Calu3 (cell line): ENCODE measurements at regions not wholly inside any gene's neighbourhood (a gene's known extent, or its start where the extent isn't known, plus 50 kb on each side); places are given as distances from the start of the nearest gene placed in this dataset.

Source experiments
- BruUV-seq: library from RNA; stranded (reverse); fragments of 400-500 nt; replicated peaks from 2 replicates; lab custom pipeline; 2021; lab: Mats Ljungman, UMichigan
- CTCF ChIA-PET: fragments of 300-600 bp; sonication (Branson Sonifier 250); formaldehyde crosslinking; loops from one replicate; lab custom pipeline; 2022; ENCODE audit warnings: antibody characterized with exemption; lab: Charles Lee
- DNase-seq: peaks from one replicate; pipeline ENCODE4 v3.0.0; 2022
- H3K27ac Mint-ChIP-seq: one replicate; pipeline ENCODE4 v1.8.0; 2022; ENCODE audit warnings: mixed read lengths; ENCODE audit not compliant: unreplicated experiment
- H3K27me3 Mint-ChIP-seq: one replicate; pipeline ENCODE4 v1.8.0; 2022; ENCODE audit warnings: mixed read lengths; ENCODE audit not compliant: unreplicated experiment
- H3K36me3 Mint-ChIP-seq: one replicate; pipeline ENCODE4 v1.8.0; 2022; ENCODE audit warnings: mild to moderate bottlenecking, moderate library complexity, mixed read lengths; ENCODE audit not compliant: insufficient read depth, unreplicated experiment
- H3K4me1 Mint-ChIP-seq: one replicate; pipeline ENCODE4 v1.8.0; 2022; ENCODE audit warnings: mild to moderate bottlenecking, low read depth, mixed read lengths; ENCODE audit not compliant: unreplicated experiment
- H3K4me3 Mint-ChIP-seq: one replicate; pipeline ENCODE4 v1.8.0; 2022; ENCODE audit warnings: mild to moderate bottlenecking, low read depth, moderate library complexity, mixed read lengths; ENCODE audit not compliant: unreplicated experiment
- H3K9me3 Mint-ChIP-seq: one replicate; pipeline ENCODE4 v1.8.0; 2022; ENCODE audit warnings: low read depth, mixed read lengths; ENCODE audit not compliant: unreplicated experiment
- CTCF ChIP-seq: fragments of 200-600 bp; IDR thresholded peaks from one replicate; pipeline ENCODE4 v1.8.0; 2022; ENCODE audit warnings: antibody characterized with exemption; ENCODE audit not compliant: unreplicated experiment
- intact Hi-C: fragments of 100-400 bp; cut with micrococcal nuclease; formaldehyde crosslinking; loops from one replicate; pipeline ENCODE4 v1.10.0; 2022; ENCODE audit not compliant: unreplicated experiment

DNA sequence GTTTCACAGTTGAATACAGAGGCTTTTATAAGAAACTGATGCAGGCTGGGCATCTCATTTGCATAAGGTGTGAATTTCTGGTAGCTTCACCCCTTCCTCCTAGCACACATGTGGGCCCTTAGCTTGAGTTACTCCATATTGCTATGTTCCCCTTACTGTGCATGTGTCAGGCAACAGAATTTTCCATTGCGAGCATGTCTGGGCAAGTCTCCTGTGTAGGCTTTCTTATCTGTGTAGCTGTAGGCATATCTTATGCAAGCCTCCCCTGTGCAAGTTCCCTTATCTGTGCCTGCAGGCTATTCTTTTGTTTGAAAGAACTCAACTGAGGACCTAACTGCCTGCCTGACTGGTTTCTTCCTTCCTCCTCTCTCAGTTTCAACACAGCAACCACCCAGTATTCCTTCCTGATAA is 597.4 kb upstream of the CDH5 start:
- H3K4me1 Mint-ChIP-seq = no peaks in the 10 kb centered on the region
- no peak overlapping the region for H3K4me3 Mint-ChIP-seq
- no peak for TF ChIP-seq CTCF
- no peaks in the 10 kb centered on the region for H3K36me3 Mint-ChIP-seq
- H3K9me3 Mint-ChIP-seq = peaks cover 8% of the 10 kb centered on the region
- no TSS peak for BruUV-seq
- no peak overlapping the region for H3K27ac Mint-ChIP-seq
- DNase-seq = no peak
- intact Hi-C loops = no loop called here
- CTCF ChIA-PET = no interaction called here
- H3K27me3 Mint-ChIP-seq = peaks cover 16% of the 10 kb centered on the region

- Mint-ChIP-seq H3K4me1 (no peaks in the 10 kb centered on the region), H3K36me3 (no peaks in the 10 kb centered on the region), H3K27ac (no peak overlapping the region), H3K27me3 (peaks cover 16% of the 10 kb centered on the region), H3K9me3 (peaks cover 5% of the 10 kb centered on the region), H3K4me3 (no peak overlapping the region)
- CTCF ChIA-PET = interaction anchor here (0.6 kb wide), 1 partner anchor 391 kb away, joined by 3 read pairs; no protein-coding TSS in a partner anchor
- DNase-seq = no peak
- intact Hi-C loops = no loop called here
- no TSS peak for BruUV-seq
- no peak for TF ChIP-seq CTCF
These were observed 599.4 kb upstream of the CDH5 start for GRCh38 chr16:65767125-65767524.

- H3K36me3 Mint-ChIP-seq = no peaks in the 10 kb centered on the region
- BruUV-seq = no TSS peak
- CTCF ChIA-PET = no interaction called here
- TF ChIP-seq CTCF = no peak
- H3K4me3 Mint-ChIP-seq = no peak overlapping the region
- H3K9me3 Mint-ChIP-seq = peaks cover 3% of the 10 kb centered on the region
- no peak overlapping the region for H3K27ac Mint-ChIP-seq
- H3K4me1 Mint-ChIP-seq = no peaks in the 10 kb centered on the region
- no peak for DNase-seq
- intact Hi-C loops = no loop called here
- H3K27me3 Mint-ChIP-seq = peaks cover 37% of the 10 kb centered on the region
These were observed 602.7 kb upstream of the CDH5 start for GRCh38 chr16:65763640-65764305.

- no peaks in the 10 kb centered on the region for H3K36me3 Mint-ChIP-seq
- CTCF ChIA-PET = no interaction called here
- peaks cover 50% of the 10 kb centered on the region for H3K27me3 Mint-ChIP-seq
- H3K4me1 Mint-ChIP-seq = no peaks in the 10 kb centered on the region
- H3K27ac Mint-ChIP-seq = no peak overlapping the region
- no peak for DNase-seq
- no peak for TF ChIP-seq CTCF
- intact Hi-C loops = no loop called here
- no TSS peak for BruUV-seq
- H3K4me3 Mint-ChIP-seq = no peak overlapping the region
- H3K9me3 Mint-ChIP-seq = no peaks in the 10 kb centered on the region
These were observed 605.6 kb upstream of the CDH5 start for GRCh38 chr16:65760874-65761273.
